Activated CD4-positive, alpha-beta memory T cell treated with anti-CD3 and anti-CD28 coated beads, Interleukin-2, amount 10 ng/mL, durations not matched to agents 7 days and 5 days (primary cell): ENCODE measurements at regions not wholly inside any gene's neighbourhood (a gene's known extent, or its start where the extent isn't known, plus 50 kb on each side); places are given as distances from the start of the nearest gene placed in this dataset.
"Not testable (repeated sequence)": the region's sequence is repeated elsewhere in the genome, so short reads cannot be mapped to it uniquely, and the experiment has no call there.

Experiments
- CTCF ChIA-PET: fragments of 350-600 bp; sonication (Branson Sonifier 250); formaldehyde crosslinking; loops from one replicate; lab custom pipeline; 2021; ENCODE audit warnings: antibody characterized with exemption, inconsistent platforms; lab: Charles Lee
- POLR2A ChIA-PET: fragments of 350-600 bp; sonication (Branson Sonifier 250); formaldehyde crosslinking; loops from one replicate; lab custom pipeline; 2021; ENCODE audit warnings: antibody characterized with exemption; lab: Charles Lee
- DNase-seq: peaks from one replicate; pipeline ENCODE4 v3.0.0-alpha.2; 2020
- H3K27ac Mint-ChIP-seq: one replicate; pipeline ENCODE4 v1.8.0; 2021; ENCODE audit warnings: mild to moderate bottlenecking, mixed read lengths
- H3K27me3 Mint-ChIP-seq: one replicate; pipeline ENCODE4 v1.8.0; 2021; ENCODE audit warnings: mixed read lengths
- H3K36me3 Mint-ChIP-seq: one replicate; pipeline ENCODE4 v1.8.0; 2021; ENCODE audit warnings: low read depth, mixed read lengths
- H3K4me1 Mint-ChIP-seq: one replicate; pipeline ENCODE4 v1.8.0; 2021; ENCODE audit warnings: mixed read lengths
- H3K4me3 Mint-ChIP-seq: one replicate; pipeline ENCODE4 v1.8.0; 2021; ENCODE audit warnings: mild to moderate bottlenecking, mixed read lengths
- H3K9me3 Mint-ChIP-seq: one replicate; pipeline ENCODE4 v1.8.0; 2021; ENCODE audit warnings: mixed read lengths

DNA sequence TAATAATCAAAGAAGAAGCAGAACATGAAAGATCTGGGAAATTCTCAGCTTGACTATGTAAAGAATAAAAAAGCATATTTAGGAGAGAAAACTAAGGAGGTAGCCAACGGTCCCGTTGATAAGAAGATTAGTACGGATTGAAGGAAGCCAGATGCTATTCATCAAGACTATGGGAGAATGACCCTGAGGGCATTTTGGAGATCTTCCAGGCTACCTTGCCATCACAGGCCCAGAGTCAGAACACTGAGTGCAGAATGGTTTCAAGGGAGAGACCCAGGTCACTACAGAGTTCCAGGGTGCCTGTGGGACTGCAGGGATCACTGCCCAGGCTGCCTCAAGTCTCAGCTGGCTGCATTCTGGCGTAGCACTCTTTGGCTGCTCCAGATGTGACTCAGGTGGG is 752.9 kb upstream of the ARPP21 start:
- ChIA-PET CTCF (no interaction called here), POLR2A (no interaction called here)
- H3K9me3 Mint-ChIP-seq: peaks cover 1% of the 10 kb centered on the region

GRCh38 chr3:34889641-34890040 is 749.7 kb upstream of the ARPP21 start:
- DNase-seq: no peak
- H3K9me3 Mint-ChIP-seq: peaks cover 1% of the 10 kb centered on the region
- POLR2A ChIA-PET: no interaction called here
- CTCF ChIA-PET: no interaction called here
- no peak overlapping the region for H3K4me3 Mint-ChIP-seq
- H3K27me3 Mint-ChIP-seq: no peaks in the 10 kb centered on the region
- H3K36me3 Mint-ChIP-seq: no peaks in the 10 kb centered on the region
- no peak overlapping the region for H3K27ac Mint-ChIP-seq
- H3K4me1 Mint-ChIP-seq: no peaks in the 10 kb centered on the region

More for the DNA sequence above, 752.9 kb upstream of the ARPP21 start:
- no peaks in the 10 kb centered on the region for H3K27me3 Mint-ChIP-seq
- DNase-seq: no peak
- H3K27ac Mint-ChIP-seq: no peak overlapping the region
- no peak overlapping the region for H3K4me3 Mint-ChIP-seq
- no peaks in the 10 kb centered on the region for H3K36me3 Mint-ChIP-seq
- H3K4me1 Mint-ChIP-seq: no peaks in the 10 kb centered on the region

GRCh38 chr3:34890247-34890646 is 749.1 kb upstream of the ARPP21 start:
- H3K36me3 Mint-ChIP-seq: no peaks in the 10 kb centered on the region
- no peak overlapping the region for H3K4me3 Mint-ChIP-seq
- no peaks in the 10 kb centered on the region for H3K27me3 Mint-ChIP-seq
- H3K4me1 Mint-ChIP-seq: no peaks in the 10 kb centered on the region
- no peak for DNase-seq
- ChIA-PET CTCF (no interaction called here), POLR2A (no interaction called here)
- H3K9me3 Mint-ChIP-seq: peaks cover 4% of the 10 kb centered on the region
- H3K27ac Mint-ChIP-seq: no peak overlapping the region

- Mint-ChIP-seq H3K9me3 (peaks cover 4% of the 10 kb centered on the region), H3K4me1 (no peaks in the 10 kb centered on the region), H3K4me3 (no peak overlapping the region), H3K36me3 (no peaks in the 10 kb centered on the region), H3K27me3 (no peaks in the 10 kb centered on the region), H3K27ac (no peak overlapping the region)
- POLR2A ChIA-PET: no interaction called here
- no peak for DNase-seq
- CTCF ChIA-PET: no interaction called here
Observed at GRCh38 chr3:34891941-34892340, 747.4 kb upstream of the ARPP21 start.

DNA sequence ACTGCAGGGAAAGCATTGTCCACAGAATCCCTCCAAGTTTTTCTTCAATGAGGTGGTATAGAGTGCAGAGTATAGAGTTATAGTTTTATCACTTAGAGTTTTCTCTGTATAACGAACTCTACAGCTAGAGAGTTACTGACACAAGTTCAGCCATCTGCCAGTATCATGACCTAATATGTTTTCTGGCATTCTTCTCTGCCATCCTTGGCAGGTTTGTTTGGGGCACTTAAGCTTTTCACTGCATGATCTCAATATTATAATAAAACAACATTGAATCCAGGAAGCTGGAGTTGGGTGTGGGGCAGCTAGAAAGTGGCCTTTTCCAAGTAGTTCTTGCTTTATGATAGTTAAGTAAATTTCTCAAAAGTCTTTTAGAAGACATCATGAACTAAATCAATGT is 743.5 kb upstream of the ARPP21 start:
- ChIA-PET POLR2A (no interaction called here), CTCF (no interaction called here)
- Mint-ChIP-seq H3K4me3 (no peak overlapping the region), H3K27me3 (no peaks in the 10 kb centered on the region), H3K4me1 (no peaks in the 10 kb centered on the region), H3K36me3 (no peaks in the 10 kb centered on the region), H3K9me3 (peaks cover 3% of the 10 kb centered on the region), H3K27ac (no peak overlapping the region)
- DNase-seq: no peak

- H3K4me1 Mint-ChIP-seq, H3K9me3 Mint-ChIP-seq, POLR2A ChIA-PET, H3K27ac Mint-ChIP-seq, H3K36me3 Mint-ChIP-seq, DNase-seq, H3K4me3 Mint-ChIP-seq, CTCF ChIA-PET, H3K27me3 Mint-ChIP-seq: not testable (repeated sequence)
Observed at GRCh38 chr3:34909679-34910078, 729.6 kb upstream of the ARPP21 start.

DNA sequence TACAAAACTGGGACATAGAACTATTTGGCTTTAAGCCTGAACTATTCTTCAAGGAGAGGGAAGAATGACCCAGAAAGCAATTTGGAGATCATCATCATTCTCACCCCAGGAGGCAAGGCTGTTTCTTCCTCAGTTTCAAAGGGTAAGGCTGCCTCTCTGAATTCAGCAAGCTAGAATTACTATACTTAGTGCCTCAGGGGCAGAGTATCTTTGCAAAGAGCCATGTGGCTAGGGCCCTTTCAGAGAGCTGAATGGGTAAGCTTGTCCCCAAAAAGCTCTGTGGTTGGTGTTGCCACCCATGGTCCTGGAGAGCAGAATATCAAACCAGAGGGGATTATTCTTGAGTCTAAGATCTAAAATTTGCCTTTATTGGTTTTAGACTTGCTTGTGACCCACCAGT is 720.3 kb upstream of the ARPP21 start:
- Mint-ChIP-seq H3K4me1 (no peaks in the 10 kb centered on the region), H3K9me3 (no peaks in the 10 kb centered on the region), H3K36me3 (no peaks in the 10 kb centered on the region), H3K4me3 (no peak overlapping the region), H3K27me3 (no peaks in the 10 kb centered on the region), H3K27ac (no peak overlapping the region)
- CTCF ChIA-PET: no interaction called here
- no peak for DNase-seq
- POLR2A ChIA-PET: no interaction called here

DNA sequence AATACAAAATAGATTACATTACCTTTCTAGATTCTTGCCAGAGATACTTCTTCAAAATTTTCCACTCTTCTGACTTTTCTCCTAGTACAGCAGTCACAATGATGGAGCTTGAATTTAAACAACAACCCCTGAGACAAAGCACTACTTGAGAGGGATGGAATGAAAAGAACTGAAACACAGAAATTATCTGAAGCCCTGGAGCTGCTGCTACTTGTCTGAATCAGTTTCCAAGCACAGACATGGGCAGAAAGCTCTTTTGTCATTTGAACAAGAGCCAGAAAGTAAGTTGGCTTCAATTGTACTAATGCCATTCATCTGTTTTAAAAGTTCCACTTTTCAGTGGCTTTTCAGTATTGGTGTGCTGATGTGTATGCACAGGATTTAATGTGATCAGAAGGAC is 718.5 kb upstream of the ARPP21 start:
- H3K27ac Mint-ChIP-seq: no peak overlapping the region
- H3K27me3 Mint-ChIP-seq: no peaks in the 10 kb centered on the region

GRCh38 chr3:34924961-34925360 is 714.4 kb upstream of the ARPP21 start:
- no peak for DNase-seq
- Mint-ChIP-seq H3K27ac (no peak overlapping the region), H3K36me3 (no peaks in the 10 kb centered on the region), H3K4me1 (no peaks in the 10 kb centered on the region), H3K4me3 (no peak overlapping the region), H3K27me3 (no peaks in the 10 kb centered on the region), H3K9me3 (peaks cover 9% of the 10 kb centered on the region)
- ChIA-PET CTCF (no interaction called here), POLR2A (no interaction called here)

More for the DNA sequence above, 718.5 kb upstream of the ARPP21 start:
- ChIA-PET POLR2A (no interaction called here), CTCF (no interaction called here)
- DNase-seq: no peak
- no peaks in the 10 kb centered on the region for H3K4me1 Mint-ChIP-seq
- no peak overlapping the region for H3K4me3 Mint-ChIP-seq
- no peaks in the 10 kb centered on the region for H3K36me3 Mint-ChIP-seq
- no peaks in the 10 kb centered on the region for H3K9me3 Mint-ChIP-seq

DNA sequence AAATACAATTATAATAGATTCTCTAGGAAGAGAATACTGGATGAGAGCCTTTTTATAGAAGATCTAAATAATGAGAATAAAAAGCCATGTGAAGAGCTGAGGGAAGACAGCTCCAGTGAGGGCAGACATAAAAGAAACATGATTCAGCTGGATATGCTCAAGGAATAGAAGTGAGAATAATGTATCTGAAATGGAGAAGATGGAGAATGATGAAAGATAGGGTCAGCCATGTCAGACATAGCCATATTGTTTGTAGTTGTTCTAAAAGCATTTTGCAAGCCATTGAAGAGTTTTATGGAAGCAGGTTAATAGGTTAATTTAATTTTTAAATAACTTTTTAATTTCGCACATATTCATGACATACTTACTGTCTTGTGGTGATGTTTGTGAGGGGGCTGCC is 713.5 kb upstream of the ARPP21 start:
- CTCF ChIA-PET: no interaction called here
- Mint-ChIP-seq H3K4me1 (no peaks in the 10 kb centered on the region), H3K9me3 (peaks cover 9% of the 10 kb centered on the region), H3K27me3 (no peaks in the 10 kb centered on the region), H3K27ac (no peak overlapping the region), H3K36me3 (no peaks in the 10 kb centered on the region), H3K4me3 (no peak overlapping the region)
- no peak for DNase-seq
- POLR2A ChIA-PET: no interaction called here

DNA sequence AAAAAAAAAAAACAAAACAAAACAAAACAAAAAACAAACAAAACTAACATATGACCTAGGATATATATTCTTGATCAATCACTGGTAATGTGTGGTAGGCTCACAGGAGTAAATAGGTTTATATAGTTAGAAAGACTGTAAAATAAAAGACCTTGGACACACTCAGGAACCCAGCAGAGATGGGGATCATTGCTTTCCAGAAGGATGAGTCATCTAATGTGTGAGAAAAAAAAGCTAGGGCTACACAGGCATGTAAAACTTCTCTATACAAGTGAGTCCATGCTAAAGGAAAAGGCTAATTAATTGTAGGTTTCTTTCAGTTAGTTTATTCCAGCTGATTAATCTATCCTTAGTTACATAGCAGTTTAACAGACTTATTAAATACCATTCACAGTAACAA is 710.3 kb upstream of the ARPP21 start:
- Mint-ChIP-seq H3K27ac (no peak overlapping the region), H3K9me3 (peaks cover 11% of the 10 kb centered on the region), H3K27me3 (no peaks in the 10 kb centered on the region), H3K4me3 (no peak overlapping the region), H3K4me1 (no peaks in the 10 kb centered on the region), H3K36me3 (no peaks in the 10 kb centered on the region)
- ChIA-PET CTCF (no interaction called here), POLR2A (no interaction called here)
- no peak for DNase-seq

DNA sequence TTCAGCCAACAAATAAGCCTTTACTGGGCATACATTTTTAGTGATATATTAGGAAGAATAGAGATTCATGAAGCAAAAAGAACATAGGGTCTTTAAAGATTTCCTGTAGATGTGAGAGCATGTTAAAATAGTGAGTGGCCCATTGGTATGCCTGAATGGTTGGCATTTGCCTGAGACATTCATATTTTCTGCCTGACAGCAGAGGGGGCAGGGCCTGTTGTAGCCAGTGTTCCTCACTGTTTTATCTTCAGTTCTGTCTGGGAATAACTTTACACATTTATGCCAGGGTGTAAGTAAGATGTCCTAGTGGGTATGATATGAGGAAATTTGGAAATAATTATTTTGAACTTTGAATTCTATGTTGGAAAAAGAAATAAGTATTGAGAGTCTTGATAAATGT is 704.7 kb upstream of the ARPP21 start:
- Mint-ChIP-seq H3K27ac (no peak overlapping the region), H3K4me1 (no peaks in the 10 kb centered on the region), H3K4me3 (no peak overlapping the region), H3K27me3 (no peaks in the 10 kb centered on the region), H3K9me3 (peaks cover 4% of the 10 kb centered on the region), H3K36me3 (no peaks in the 10 kb centered on the region)
- DNase-seq: no peak
- CTCF ChIA-PET: no interaction called here
- POLR2A ChIA-PET: no interaction called here

DNA sequence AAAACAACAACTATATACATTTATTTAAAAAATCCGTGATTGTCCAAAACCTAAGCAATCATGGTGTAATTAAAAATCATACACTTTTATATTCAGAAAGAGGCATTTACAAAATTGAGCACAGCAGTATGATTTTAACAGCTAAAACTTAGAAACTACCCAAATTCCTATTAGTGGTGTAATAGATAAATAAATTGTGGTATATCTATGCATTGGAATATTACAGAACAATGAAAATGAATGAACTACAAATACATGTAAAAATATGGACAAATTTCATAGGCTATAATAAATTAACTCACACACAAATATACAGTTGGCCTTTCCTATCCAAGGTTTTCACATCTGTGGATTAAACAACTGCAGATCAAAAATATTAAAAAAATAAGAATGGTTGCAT is 700.5 kb upstream of the ARPP21 start:
- Mint-ChIP-seq H3K36me3 (no peaks in the 10 kb centered on the region), H3K27me3 (no peaks in the 10 kb centered on the region), H3K9me3 (no peaks in the 10 kb centered on the region), H3K4me3 (no peak overlapping the region), H3K27ac (no peak overlapping the region), H3K4me1 (no peaks in the 10 kb centered on the region)
- no peak for DNase-seq
- ChIA-PET POLR2A (no interaction called here), CTCF (no interaction called here)

- CTCF ChIA-PET: no interaction called here
- no peaks in the 10 kb centered on the region for H3K9me3 Mint-ChIP-seq
- no peaks in the 10 kb centered on the region for H3K36me3 Mint-ChIP-seq
Observed at GRCh38 chr3:34942256-34942655, 697.1 kb upstream of the ARPP21 start.

GRCh38 chr3:34947834-34948233 is 691.5 kb upstream of the ARPP21 start:
- Mint-ChIP-seq H3K27me3 (no peaks in the 10 kb centered on the region), H3K9me3 (peaks cover 2% of the 10 kb centered on the region), H3K4me3 (no peak overlapping the region), H3K36me3 (no peaks in the 10 kb centered on the region), H3K27ac (no peak overlapping the region), H3K4me1 (no peaks in the 10 kb centered on the region)
- CTCF ChIA-PET: no interaction called here
- POLR2A ChIA-PET: no interaction called here
- no peak for DNase-seq

More at GRCh38 chr3:34942256-34942655, 697.1 kb upstream of the ARPP21 start:
- Mint-ChIP-seq H3K27ac (no peak overlapping the region), H3K4me1 (no peaks in the 10 kb centered on the region), H3K27me3 (no peaks in the 10 kb centered on the region), H3K4me3 (no peak overlapping the region)
- POLR2A ChIA-PET: no interaction called here
- DNase-seq: no peak
